ENCODE measurements at regions not wholly inside any gene's neighbourhood (a gene's known extent, or its start where the extent isn't known, plus 50 kb on each side); places are given as distances from the start of the nearest gene placed in this dataset.
"Not testable (repeated sequence)": the region's sequence is repeated elsewhere in the genome, so short reads cannot be mapped to it uniquely, and the experiment has no call there.

DNA sequence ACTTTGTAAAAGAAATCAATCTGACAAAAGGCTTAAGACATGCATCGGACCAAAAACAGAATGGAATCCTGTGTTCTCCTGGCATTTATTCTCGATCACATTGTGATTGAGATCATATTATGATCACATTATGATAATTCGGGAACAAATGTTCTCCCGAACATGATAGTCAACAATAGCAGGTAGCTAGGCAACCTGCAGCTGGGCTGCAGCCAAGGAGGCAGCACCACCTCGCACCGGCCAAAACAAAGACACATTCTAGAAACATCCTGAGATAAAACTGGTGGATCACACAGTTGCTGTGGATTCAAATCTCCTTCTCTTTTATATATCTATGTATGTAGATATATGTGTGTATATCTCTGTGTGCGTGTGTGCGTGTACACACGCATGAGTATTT is 480.6 kb upstream of the CYLC2 start:
- no peak for DNase-seq (ENCODE audit: low read depth)

DNA sequence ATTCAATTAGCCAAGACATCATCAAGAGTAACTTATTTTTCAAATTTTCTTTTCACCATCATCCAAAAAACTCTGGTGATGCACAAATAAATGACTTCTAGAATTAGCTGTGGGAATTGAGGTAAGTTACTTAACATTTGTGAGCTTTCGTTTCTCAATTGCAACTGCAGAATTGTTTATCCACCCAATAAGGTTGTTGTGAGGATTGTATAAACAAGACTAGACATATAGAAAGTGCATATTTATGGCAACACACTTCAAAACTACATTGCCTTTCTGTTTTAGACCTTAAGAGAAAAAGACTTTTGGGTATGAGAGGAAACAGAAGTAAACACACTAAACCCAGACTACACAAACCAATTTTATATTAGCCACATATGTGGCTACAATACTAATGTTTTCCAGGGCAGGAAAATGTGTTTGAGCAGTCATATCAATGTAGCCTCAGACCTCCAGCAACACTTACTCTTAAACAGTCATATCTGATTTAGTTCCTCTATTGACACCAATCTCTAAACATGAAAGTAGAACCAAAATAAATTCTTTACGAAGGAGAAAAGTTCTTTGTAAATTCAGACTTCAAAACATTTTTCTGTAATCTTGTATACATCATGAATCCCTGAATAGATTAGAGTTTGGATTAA is 488.0 kb upstream of the CYLC2 start:
- DNase-seq (ENCODE audit: low read depth) = no peak

DNA sequence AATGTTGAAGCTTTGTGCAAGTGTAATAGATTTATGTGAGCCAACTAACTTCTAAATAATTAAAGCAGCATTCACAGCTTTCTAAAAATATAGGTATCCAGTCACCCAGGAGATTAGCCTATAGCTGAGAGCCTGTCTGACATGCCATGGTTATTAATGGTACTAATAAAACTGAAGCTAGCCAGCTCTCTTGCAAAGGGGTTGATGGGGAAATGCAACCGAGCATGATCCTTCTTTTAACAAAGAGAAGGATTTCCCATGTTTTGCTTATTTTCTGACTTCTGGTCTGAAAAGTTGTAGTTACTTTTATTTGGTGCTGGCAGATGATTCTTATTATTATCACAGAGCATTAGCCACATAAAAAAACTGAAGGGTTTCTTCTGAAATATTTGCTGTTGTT is 488.7 kb upstream of the CYLC2 start:
- DNase-seq (ENCODE audit: low read depth) = no peak

DNA sequence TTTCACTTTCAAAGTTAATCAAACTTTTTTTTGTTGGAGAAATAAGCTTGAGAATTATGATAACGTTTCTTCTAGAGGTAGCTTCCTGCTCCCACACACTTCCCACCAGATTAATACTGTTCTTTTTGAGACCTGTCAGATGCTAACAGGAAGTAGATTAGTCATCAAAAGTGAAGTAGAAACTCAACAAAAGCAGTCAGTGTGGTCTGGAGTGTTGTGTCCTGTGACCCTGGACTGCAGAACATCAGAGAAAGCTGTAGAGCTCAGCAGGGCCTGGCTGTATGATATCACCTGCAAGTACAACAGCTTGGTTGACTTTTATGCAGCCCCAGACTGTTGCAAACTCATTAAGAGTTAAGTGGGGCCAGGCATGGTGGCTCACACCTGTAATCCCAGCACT is 495.7 kb upstream of the CYLC2 start:
- DNase-seq (ENCODE audit: low read depth) = no peak

DNA sequence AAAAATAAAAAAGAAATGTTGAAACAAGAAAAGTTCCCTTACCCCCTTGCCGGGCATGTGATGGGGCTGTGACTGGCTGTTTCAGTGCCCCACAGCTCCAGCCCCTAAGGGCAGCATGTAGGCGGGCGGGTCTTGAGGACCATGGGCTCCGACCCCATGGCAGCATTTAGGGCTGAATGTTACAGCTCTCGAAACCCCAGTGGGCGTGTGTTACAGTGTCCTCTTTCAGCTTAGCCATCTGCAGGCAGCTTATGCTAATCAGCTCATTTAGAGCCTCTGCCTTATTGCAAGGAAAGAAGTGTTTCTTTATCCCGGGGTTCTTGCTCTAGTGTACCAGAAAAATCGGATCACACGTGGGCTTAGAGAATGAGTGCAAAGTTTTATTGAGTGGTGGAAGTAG is 497.4 kb upstream of the CYLC2 start:
- no peak for DNase-seq (ENCODE audit: low read depth)

DNA sequence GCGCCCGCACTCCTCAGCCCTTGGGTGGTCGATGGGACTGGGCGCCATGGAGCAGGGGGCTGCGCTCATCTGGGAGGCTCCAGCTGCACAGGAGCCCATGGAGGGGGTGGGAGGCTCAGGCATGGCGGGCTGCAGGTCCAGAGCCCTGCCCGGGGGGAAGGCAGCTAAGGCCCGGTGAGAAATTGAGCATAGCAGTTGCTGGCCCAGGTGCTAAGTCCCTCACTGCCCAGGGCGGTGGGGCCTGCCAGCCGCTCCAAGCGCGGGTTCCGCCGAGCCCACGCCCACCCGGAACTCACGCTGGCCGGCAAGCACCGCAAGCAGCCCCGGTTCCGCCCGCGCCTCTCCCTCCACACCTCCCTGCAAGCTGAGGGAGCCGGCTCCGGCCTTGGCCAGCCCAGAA is 508.2 kb upstream of the CYLC2 start:
- DNase-seq (ENCODE audit: low read depth) = not testable (repeated sequence)

DNA sequence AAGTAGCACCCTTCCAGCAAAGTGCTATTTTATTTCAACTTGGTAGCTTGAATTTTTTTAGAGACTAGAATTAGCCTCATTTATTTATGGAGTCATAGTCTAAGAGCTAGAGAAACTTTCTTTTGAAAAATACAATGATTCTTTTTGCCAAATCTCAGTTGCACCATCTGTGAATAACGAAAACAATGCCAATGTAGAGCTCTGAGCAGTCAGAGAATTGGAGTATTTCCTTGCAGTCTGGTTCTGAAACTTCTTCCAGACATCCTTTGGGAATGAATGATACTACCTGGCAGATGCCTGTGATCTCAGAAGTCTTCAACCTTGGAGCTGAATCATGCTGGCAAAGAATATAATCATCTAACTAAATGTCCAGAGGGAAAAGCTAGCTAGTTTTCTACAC is 511.5 kb upstream of the CYLC2 start:
- no peak for DNase-seq (ENCODE audit: low read depth)

DNA sequence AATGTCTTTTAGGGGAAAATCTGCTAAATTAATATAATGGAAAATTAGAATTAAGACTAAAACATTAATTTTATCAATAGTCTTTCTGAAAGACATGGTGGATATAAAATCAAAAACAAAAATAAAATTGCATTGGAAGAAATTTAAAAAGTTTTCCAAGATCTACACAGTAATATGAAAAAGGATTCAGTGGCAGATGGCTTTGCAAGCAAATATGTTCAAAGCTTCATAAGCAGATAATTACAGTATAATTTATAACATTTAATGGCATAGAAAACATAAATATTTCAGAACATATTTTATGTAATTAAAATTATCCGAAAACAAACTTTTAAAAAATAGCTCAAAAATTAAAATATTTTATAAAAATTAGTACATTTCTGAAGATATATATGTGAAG is 512.4 kb upstream of the CYLC2 start:
- no peak for DNase-seq (ENCODE audit: low read depth)

DNA sequence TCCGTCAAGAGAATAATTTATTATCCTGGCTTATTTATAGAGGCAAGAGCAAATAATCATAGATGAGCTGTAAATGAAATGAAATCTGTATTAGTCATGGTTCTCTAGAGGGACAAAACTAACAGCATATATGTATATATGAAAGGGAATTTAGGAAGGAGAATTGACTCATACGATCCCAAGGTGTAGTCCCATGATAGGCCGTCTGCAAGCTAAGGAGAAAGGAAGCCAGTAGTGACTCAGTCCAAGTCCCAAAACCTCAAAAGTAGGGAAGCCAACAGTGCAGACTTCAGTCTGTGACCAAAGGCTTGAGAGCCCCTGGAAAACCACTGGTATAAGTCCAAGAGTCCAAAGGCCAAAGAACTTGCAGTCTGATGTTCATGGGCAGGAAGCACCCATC is 515.9 kb upstream of the CYLC2 start:
- no peak for DNase-seq (ENCODE audit: low read depth)

DNA sequence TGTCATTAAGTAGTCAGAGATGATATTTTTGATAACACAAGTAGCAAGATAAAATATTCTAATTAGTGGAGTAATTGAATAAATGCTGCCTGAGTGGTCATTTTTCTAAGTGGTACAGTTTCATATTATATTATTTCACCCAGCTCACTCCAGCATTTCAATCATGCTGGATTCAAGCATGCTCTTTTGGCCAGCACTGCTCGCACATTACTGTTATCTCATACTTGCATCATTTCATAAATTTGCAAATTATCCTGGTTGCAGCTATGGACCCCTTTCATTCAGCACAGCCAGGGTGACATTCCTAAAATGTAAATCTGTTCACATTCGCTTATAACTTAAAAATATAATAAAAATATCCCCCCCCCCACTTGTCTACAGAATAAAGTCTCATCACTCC is 520.8 kb upstream of the CYLC2 start:
- DNase-seq (ENCODE audit: low read depth) = no peak

DNA sequence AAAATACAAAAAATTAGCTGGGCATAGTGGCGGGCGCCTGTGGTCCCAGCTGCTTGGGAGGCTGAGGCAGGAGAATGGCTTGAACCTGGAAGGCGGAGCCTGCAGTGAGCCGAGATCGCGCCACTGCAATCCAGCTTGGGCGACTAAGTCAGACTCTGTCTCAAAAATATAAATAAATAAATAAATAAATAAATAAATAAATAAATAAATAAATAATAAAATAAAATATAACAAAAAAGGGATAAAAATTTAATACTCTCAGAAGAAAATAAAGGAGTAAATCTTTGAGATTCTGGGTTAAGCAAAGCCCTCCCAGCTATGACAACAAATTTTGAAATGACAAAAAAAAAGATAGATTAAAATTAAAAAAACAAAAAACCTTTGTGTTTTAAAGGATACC is 525.7 kb upstream of the CYLC2 start:
- not testable (repeated sequence) for DNase-seq (ENCODE audit: low read depth)

DNA sequence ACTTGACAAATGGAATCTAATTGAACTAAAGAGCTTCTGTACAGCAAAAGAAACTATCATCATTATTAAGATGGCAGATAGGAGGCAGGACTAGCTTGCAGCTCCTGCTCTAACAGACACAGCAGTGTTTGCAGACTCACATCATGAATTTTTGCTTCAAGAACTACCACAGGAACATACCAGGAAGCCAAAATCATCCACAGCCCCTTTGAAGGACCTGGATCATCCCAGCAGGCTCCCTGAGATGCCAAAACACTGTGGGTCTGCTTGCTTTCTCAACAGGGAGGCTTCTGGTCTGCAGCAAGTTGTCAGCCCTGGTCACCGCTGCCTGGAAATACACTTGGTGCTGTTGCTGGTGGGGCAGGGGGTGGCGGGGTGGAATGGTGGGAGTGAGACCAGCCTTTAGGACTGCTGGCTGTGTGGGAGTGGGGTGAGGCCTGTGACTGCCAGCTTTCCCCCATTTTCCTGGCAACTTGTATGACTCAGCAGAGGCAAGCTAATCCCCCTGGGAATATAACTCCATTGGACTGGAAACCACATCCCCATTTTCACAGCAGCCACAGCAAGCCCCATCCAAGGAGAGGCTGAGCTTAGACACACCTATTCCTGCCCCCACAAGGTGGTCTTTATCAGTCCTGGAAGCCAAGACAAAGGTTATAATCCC is 533.8 kb upstream of the CYLC2 start:
- DNase-seq (ENCODE audit: low read depth) = no peak

DNA sequence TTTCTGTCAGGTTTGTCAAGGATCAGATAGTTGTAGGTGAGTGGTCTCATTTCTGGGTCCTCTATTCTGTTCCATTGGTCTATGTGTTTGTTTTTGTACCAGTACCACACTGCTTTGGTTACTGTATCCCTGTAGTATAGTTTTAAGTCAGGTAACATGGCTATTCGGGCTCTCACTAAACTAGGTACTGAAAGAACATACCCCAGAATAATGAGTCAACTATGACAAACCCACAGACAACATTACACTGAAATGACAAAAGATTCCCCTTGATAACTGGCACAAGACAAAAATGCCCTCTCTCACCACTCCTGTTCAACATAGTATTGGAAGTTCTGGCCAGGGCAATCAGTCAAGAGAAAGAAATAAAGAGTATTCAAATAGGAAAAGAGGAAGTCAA is 535.3 kb upstream of the CYLC2 start:
- DNase-seq (ENCODE audit: low read depth) = no peak

DNA sequence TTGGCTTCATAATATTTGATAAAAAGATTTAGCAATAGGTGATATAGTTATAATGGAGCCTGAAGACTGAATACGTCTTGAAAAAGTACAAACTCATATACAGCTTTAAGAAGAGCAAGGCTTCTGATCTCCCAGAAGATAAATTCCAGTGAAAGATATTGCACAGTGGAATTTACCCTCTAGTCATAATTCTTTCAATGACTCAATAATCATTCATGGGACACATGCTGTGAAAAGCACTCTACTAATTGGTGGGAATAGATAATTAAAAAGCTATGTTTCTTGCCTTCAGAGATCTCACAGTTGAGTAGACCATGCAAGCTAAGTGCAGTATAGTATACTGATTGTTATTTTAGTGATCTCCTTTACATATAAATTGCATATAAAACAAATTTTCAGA is 538.6 kb upstream of the CYLC2 start:
- DNase-seq (ENCODE audit: low read depth) = no peak

DNA sequence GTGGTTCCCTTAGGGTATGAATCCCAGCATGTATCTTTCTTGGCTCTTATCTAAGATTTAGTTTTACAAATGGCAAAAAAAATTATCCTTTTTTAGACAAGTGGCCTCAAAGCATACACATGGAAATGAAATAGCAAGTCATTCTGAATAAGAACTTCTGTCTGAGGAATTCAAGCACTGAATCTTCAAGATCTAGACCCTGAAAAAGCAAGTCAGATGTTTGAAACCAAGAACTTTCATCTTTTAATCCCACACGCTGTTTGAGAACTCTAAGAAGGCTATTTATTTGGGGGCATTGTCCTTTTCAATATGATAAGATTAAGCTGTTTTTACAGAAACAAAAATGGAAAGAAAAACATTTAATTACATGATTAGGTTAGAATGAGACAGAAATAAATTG is 549.2 kb upstream of the CYLC2 start:
- DNase-seq (ENCODE audit: low read depth) = no peak

DNA sequence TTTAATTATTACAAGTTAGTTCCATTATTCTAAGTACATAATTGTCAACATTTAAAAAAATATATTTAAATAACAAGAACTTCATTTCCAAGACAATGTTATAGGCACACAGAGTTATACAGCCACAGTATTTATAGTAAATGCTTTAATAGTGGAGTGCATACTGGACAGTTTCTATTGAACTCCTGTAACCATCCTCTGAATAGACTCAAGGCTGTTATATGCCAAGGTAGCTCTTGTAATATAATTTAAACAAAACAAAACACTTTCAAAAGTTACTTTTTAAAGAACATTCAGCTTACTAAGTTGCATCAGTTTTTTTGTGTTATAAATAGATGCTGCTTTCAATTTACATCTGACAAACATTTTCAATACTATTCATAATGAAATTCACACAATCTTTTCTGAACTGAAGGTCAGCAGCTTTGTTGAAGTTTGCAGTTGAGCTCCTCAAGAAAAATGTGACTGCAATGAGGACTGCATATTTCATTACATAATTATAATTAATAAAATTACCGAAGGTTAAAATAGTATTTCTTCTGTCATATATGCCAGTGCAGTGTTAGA is 549.9 kb upstream of the CYLC2 start:
- DNase-seq (ENCODE audit: low read depth) = no peak

DNA sequence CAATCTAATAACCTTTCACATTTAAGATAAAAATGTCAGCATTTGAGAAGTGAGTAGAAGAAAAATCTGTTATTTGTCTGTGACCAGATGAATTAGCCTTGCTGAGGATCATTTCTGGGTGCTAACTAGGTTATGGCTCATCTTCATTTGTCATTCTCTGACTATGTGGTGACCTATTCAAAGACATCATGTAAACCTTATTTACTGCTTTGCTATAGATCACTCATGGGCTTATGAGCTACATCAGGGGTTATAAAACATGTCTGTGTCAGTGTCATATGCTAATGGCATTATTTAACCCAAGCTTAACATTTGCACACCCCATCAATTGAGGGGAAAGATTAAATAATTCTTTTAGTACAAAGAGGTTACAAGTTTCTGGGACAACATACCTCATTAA is 555.5 kb upstream of the CYLC2 start:
- no peak for DNase-seq (ENCODE audit: low read depth)

DNA sequence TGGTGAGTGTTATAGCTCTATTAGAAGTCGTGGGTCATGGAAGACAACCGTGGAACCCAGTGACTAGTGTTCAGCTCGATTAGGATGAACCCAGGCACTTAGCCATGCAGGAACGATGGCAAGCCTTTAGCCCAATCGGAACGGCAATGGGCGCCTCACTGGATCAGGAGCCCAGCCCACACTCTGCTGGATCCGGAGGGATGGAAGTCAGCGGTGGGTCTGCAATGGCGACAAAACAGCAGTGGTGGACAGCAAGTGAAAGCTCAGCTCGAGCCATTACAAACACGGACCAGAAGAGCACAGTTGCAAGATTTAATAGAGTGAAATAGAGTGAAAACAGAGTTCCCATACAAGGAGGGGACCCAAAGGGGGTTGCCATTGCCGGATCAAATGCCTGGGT is 558.5 kb upstream of the CYLC2 start:
- DNase-seq (ENCODE audit: low read depth) = not testable (repeated sequence)

DNA sequence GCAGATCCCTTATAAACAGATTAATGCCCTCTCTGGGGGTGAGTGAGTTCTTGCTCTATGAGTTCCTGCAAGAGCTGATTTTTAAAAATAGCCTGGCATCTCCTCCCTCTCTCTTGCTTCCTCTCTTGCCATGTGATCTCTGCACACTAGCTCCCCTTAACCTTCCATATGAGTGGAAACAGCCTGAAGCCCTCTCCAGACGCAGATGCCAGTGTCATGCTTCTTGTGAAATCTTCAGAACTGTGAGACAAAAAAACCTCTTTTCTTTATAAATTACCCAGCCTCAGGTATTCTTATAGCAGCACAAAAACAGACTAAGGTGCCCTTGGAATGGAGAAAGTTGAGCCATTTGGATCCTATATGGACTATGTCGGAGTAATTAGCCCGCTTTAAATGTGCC is 559.7 kb upstream of the CYLC2 start:
- DNase-seq (ENCODE audit: low read depth) = no peak

DNA sequence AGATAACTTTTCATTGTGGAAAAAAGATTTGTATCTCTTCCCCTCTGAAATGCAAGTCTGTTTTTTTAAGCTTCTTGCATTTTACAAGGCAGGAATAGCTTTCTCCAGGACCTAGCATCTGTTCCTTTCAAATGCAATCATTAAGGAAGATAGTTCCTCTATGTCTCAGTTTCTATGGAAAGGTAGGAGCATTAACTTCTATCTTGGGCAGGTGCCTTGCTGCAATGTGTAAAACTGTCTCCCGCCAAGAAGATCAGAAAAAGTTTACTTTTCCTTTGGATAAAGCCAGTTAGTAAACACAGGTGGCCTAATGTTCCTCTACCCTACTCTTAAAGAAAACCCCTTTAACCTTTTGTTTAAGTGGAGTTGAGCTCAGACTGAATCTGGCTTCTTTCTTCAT is 560.6 kb upstream of the CYLC2 start:
- DNase-seq (ENCODE audit: low read depth) = no peak

DNA sequence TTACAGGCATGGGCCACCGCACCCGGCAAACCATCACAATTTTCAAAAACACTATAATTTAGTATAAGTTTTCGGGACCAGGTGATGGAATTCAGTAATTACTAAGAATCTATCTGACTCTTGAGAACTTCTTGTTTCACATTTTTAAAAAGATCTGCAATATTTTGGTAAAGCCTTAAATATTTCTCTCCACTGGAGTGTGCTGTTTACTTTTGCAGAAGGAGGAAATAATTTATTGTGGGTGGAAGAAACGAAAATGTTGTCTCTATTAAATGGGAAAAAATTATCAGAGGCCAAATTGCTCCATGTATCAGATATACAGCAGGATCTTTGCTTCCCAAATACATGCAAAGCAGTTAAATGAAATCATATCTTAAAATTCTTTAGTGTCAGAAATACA is 566.8 kb upstream of the CYLC2 start:
- no peak for DNase-seq (ENCODE audit: low read depth)

DNA sequence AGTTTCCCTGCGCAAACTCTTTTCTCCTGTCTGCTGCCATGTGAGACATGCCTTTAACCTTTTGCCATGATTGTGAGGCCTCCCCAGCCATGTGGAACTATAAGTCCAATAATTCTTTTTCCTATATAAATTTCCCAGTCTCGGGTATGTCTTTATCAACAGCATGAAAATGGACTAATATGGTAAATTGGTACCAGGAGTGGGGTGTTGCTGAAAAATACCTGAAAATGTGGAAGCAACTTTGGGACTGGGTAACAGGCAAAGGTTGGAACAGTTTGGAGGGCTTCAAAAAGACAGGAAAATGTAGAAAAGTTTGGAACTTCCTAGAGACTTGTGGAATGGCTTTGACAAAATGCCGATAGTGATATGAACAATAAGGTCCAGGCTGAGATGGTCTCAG is 578.9 kb upstream of the CYLC2 start:
- DNase-seq (ENCODE audit: low read depth) = not testable (repeated sequence)

DNA sequence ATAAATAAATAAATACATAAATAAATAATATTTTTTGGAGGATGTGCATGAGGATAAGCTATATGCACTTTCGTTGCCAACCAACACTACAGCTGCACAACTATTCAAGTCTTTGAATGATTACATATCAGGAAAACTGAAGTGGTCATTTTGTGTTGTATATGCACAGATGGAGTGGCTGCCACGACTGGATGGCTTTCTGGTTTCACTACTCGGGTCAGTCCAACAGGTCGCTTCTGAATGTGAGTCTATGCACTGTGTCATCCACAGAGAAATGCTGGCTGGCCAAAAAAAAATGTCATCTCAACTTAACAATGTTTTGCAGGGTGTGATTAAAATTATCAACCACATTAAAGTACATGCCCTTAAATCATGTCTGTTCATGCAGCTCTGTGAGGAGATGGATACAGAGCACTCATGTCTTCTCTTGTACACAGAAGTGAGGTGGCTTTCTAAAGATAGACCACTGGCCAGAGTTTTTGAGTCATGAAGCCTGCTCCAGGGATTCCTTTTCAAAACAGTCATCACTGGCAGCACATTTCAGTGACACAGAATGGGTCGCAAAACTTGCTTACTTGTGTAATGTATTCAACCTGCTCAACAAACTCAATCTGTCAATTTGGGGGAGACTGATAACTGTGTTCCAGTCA is 589.8 kb upstream of the CYLC2 start:
- peak; percentile 1 for DNase-seq (ENCODE audit: low read depth)
